Left kidney (tissue), 1 donor: ENCODE measurements at regions not wholly inside any gene's neighbourhood (a gene's known extent, or its start where the extent isn't known, plus 50 kb on each side); places are given as distances from the start of the nearest gene placed in this dataset.
A peak's percentile ranks its signal among the peaks of the same experiment; 100 is the strongest.

Experiments
- DNase-seq: peaks from one replicate; pipeline ENCODE4 v3.0.0-alpha.2; 2013

DNA sequence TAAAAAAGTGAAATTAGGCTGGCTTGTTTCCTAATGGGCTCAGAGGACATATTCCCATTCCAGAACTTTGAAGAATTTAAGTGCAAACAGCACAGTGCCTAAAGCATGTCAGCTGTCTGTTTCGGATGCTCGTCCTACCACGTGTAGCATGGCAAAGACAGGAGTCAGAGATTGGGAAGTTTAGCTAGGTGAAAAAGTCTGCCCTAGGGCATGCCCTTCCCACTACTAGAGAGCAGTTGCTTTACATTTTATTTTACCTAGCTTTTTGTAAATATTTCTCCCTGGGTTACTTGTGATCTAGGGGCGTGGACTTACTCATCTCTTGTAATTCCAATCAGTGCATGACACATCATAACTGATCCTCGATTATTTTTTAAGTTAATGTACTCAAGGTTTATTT is 111.1 kb downstream of the LMO4 start:
- DNase-seq, result no peak

DNA sequence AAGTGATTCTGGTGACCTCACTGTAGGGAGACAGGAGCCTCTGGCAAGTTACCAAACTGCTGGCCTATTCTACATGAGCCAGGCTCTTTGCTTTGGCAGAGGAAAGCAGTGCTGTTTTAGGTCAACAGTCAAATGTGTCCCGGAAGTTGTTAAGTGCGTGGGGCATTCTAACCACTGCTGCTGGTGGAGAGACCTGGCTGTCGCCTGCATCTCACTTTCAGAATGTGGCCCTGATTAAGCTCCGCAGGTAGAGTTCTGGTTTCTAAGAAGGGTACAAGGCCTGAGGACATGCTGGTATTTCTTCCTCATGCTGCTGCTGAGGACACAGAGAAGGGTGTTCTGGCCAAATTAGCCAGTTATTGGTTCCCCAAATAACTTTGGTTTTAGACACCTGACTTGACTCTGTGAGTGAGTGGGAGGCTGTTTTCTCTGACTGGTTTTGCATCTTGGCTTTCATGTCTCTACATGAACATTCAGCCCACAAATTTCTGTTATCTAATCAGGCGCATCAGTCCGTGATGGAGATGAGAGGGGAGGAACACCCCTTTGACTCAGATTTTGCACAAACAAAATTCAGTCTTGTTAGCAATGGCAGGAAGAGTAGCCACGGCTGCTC is 120.8 kb downstream of the LMO4 start:
- DNase-seq, result peak; percentile 65

DNA sequence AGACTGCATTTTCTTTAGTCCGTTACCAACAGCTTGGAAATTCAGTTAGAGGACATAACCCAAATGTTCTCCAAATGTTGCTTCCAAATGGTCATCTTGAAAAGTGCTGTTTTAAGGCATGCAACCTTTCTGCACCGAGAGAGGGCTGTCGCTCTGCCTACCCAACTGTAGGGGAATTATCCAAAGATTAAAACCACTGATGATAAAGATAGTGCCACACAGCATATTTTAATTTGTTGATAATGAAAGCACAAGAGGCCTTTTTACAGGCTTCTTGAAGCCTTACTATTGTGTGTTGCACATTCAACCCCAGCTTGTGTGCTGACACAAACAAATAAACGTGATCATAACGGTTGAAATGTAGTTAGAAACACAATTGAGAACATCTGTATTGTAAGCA is 121.5 kb downstream of the LMO4 start:
- DNase-seq, result no peak

DNA sequence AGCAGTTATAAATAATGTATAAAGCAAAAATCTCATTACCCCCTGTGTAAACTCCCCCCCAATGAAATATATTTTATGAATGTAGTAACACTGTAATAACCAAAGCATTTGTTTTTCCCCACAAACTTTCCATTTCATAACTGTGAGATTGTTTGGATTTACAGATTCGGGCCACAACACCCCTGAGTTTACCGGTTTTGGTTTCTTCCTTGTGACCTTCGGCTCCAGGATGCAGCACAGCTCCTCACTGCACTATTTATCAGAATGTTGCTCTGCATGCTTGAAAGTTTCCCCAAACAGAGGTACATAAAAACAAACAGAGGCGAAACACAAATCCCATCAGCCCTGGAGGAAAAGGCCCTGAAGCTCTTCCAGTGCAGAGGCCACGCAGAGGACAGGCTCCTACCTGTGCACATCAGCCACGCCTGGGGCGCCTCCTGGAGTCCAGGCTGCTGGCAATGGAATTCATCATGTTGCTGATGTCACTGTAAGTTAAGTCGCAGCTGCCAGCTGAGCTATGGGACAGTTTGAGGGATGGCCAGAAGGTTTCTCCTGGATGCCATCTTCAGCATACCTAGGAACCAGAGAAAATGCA is 122.0 kb downstream of the LMO4 start:
- DNase-seq, result peak; percentile 18

DNA sequence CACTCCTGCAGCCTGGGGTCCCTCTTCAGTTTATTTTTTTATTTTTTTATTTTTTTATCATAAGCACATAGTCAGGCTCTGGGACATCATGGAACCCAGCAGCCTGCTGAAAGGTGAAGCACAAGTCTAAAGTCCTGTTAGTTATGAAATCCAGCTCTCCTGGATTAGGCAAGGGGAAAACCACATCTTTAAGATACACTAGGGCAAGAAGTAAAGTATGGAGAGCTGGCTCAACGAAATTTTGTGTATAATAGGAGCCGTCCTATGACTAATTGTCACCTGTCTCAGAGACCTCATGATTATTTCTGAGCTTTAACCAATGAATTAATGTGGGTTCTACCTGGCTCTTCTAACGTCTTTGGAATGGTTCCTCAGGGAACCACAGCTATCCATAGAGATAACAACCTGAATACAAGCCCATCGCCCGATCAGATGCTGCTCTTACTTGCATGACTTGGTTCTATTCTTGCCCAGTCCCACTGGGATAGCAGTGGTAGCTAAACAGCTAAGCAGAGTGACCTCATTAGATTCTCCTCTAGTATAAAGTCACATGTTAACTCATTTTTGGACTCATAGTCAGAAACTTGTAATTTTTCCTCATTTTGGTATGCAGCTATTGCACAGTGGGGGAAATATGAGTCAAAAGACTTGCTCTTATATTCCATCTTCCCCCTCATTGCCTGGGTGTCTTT is 122.7 kb downstream of the LMO4 start:
- DNase-seq, result no peak

DNA sequence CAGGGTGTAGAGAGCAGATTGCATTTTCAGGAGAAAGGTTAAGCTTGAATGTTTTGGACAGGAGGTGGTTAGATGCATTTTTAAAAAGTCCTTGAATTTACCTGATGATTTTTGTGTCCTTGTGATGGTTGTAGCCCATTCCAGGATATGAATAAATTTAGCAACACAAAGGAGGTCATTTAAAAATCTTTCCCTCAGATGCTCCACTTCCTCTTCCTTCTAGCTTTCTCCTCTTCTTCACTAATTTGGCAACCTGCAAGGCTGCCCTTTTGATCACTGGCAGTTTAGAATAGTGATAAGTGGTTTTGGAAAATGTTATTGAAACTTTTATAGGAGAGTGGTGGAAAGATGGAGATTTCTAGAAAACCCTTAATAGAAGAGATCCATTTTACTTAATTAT is 124.0 kb downstream of the LMO4 start:
- DNase-seq, result no peak

DNA sequence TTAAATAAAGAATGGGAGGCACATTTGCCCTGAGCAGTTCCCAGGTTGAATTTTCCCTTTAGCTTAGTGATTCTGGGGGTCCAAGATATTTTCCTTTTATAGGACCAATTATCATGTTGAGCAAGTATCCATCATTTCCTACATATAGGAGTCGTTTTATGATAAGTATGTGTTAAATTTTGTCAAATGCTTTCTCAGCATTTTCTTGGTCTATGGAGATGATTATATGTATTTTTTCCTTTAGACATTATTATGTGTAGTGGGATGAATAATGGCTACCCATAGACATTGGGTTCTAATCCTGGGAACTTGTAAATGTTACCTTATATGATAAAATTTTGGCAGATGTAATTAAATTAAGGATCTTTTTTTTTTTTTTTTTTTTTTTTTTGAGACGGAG is 128.7 kb downstream of the LMO4 start:
- DNase-seq, result no peak

DNA sequence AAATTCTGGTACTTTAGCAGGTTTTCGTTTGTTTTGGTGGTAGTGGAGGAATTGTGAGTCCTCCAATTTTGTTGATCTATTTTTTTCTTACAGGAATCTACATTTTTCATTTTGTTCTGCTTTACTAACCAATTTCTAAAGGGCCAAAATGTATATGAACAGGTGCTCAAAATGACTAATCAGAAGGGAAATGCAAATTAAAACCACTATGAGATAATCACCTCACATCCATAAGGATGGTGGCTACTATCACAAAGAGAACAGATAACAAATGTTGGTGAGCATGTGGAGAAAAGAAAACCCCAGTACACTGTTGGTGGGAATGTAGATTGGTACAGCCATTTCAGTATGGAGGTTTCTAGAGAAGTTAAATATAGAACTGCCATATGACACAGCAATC is 134.2 kb downstream of the LMO4 start:
- DNase-seq, result no peak

DNA sequence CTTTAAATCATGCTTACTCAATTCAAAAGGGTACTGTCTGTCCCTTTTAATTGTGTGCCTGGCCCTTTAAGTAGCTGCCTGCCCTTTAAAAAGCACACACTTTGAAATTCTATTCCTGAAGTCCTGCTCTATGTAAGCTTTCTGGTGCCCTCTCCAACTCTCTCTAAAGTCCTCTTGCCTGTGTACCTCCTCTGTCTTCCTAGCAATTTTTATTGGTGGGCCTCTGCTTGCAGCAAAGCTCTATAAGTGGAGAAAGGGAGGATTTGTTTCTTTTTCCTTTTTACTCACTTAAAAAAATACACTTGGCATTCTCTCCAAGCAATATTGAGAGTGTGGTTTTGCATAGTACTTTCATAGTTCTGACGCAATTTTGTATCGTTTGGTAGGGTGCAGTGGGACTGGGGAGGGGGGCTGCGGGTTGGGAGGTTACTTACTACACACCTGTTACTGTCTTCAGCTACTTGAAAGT is 135.4 kb downstream of the LMO4 start:
- DNase-seq, result peak; percentile 31

DNA sequence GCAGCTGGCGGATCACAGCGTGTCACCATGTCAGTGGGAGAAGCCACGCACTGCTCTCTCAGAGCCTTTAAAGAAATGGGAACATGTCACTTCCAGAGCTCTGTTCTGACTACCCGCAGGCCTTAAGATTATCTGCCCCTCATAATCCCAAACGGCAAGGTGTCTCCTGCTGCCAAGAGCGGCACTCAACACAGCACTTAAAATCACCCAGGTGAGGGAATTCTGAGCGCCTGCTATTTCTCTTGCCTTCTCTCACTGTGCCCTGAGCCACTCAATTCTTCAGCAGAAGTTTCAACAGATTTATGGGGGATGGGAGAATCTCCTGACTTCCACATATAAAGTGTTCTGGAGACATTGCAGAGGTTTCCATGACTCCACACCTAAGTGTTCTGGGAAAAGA is 137.9 kb downstream of the LMO4 start:
- DNase-seq, result no peak

DNA sequence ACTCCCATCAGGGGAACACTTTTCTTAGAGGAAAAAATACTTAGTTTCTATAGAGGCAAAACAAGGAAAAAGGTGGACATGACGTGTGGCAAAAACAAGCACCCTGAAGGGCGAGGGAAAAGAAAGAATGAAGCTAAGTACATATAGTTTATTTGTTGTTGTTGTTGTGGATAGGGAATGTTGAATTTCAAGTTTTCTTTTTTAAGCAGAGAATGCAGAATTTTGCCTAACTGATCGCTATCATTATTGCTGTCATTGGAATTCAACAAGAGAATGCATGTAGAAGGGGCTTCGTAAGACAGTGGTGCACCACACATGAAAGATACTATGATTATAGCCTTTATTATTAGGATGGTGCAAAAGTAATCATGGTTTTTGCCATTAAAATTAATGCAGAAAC is 144.0 kb downstream of the LMO4 start:
- no peak for DNase-seq

DNA sequence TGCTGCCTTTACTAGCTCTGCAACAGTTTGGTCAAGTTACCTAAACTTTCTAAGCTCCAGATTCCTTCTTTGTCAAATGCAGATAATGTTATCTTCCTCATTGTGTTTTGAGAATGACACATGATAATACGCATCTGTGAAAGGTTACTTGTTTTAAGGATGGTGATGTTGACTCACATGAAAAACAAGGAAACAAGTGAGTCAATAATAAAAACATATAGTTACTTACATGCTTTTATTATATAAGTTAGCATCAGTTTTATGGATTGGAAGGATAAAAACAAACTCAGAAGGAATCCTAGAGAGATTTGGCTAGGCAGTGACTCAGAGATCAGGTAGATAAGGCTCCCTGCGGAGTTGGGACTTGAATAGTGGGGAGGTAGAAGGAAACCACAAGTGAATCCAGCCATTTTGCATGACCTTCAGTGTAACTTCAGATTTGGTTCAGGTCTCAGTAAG is 144.6 kb downstream of the LMO4 start:
- DNase-seq, result no peak

DNA sequence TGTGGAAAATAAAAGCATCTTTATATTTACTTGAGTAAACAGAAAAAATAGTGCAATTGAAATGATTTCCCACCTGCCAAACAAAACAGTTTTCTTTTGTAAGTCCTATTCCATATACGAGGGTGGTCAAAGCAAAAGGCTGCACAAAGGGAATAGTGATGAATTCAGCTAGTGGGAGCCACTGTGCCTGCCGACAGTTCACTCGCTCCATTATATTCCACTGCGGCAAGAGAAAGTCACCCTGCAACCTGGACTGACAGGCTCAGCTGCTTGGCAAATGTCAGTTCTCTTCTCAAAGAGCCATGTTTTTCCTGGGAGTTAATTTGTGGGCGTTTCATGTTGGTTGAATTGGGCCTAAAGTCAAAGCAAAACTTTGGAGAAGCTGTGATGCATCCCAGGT is 145.4 kb downstream of the LMO4 start:
- DNase-seq, result no peak

DNA sequence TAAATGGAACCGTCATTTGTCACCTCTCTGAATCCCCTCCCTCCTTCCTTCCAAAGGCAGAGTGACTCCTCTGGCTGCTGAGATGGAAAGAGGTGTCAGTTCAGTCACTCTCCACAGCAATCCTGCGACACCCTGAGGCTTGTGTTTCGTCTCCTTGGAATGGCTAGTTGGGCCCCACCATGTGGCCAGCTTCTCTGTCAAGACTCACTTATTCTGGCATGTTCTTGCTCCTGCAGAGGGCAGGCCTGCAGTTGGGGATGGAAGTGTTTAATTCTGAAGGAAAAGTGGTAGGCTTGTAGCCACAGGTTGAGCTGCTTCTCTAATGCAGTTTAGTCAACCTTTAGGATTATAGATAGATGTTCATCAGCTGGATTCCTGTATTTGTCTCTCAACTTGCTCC is 149.6 kb downstream of the LMO4 start:
- no peak for DNase-seq

DNA sequence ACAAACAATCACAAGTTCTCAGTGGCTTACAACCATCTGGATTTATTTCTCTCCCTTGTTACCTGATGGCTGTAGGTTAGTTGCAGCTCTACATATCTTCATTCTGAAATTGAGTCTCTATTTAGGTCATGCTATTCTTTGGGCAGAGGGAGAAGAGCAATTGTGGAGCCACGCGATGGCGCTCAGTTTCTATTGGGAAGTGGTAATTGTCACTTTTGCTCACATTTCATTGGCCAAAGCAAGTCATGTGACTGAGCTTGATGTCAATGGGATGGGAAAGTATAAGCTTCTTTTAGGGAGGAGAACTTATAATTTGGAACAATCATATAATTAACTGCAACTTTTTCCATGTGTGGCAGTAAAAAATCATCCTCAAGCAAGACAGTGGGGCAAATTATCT is 166.5 kb downstream of the LMO4 start:
- no peak for DNase-seq

DNA sequence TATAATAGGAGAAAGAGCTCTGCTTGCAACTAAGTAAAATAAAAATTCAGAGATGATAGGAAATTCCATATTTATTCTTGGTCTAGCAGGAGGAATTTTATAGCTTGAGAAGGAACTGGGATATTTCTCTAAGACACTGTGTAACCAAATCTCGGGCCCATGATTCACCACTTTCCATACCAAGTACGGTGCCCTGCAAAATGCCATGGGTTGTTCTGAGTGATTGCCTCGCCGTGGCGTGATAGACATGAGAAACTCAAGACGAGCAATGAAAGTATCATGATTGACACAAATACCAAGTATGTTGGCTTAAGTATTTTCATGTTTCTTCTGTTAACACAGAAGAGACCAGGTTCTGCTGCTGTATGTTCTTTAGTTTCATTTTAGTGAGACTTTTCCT is 167.2 kb downstream of the LMO4 start:
- DNase-seq, result no peak

DNA sequence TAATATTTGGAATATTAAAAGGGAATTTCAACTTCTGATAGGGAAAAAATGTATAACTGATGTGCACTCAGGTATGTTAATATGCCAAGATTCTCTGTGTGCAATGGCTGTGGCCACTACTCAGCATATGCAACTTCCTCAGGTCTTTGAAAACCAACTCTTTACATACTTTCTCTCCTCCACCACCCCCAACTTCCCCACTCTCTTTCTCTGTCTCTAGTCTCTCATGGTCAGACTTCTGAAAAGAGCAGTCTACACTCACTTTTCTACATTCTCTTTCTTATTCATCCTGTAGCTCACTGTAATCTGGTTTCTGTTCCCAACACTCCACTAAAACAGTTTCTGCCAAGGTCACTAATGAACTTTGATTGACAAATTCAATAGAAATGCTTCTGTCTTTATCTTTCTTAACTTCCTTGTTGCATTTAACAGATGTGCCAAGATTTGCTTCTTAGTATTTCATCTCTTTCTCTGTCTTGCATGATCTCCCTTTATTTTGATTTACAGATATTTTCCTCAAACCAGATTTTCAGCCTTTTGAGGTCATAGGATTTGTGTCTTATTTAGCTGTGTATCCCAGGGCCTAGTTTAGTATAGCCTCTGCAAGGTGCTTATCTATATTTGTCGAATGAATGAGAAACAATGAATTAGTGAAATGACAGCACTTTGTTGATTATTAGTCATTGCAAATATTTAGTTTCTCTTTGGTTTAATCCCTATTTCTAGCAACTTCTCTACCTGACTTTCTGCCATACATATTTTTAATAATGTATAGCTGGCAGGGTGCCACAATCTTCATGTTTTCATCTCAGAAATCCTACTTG is 168.9 kb downstream of the LMO4 start:
- no peak for DNase-seq

DNA sequence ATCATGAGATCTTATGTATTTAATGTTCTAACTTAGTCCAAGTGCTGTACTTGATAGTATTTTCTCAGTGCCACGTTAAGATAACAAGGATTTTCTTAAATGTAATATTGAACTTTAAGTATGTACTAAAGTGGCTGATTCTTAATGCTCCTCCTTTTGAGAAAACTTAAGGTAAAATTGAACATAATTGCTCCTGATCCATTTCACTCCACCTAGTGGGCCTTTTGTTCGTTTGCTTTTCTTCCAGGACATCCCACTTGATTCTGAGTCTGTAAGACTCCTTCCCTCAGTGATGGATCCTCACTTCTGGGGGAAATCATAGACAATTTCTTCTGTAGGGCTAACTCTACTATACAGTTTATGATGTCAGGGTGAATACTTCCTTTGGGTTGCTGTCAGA is 173.1 kb downstream of the LMO4 start:
- DNase-seq, result no peak

DNA sequence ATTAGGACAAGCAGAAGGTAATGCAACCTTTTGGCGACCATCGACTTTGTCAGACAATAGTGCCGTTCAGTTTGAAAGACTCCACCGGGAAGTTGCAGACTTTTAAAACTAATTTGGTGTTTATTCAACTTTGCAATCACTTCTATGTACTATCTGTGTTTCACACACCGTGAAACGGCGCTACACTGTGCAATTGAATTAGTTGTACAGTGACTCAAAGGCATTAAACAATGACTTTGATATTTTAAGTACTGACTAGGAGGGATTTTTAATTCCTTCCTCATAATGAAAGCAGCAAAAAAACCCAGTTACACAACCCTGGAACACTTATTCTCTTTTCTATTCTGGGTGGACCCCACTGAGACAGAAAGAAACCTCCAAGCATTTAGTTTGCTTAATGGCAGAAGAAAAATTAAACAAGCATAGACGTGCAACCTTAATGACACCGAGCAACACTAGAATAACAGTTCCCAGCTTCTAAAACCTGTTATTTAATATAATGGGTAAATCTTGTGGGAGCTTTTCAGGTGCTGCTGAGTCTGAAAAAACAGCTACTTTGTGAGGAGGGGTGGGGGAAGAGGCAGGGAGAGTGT is 176.8 kb downstream of the LMO4 start:
- DNase-seq, result no peak

DNA sequence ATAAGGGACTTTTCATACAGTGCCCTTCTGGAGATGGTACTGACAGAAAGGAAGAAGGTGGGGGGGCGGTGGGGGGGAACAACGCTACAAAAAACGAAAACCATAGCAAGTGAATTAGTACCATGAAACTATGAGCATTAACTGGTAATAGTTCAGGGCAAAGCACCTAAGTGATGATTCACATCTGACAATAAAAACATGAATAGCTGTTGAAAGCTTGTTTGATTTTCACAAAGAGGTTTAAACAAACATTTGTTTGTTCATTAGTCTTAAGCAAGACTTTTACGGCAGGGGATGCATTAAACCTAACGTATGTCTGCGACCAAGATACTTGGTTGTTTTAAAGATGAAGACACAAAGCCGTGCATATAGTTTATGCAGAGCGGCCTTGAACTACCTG is 177.5 kb downstream of the LMO4 start:
- no peak for DNase-seq

DNA sequence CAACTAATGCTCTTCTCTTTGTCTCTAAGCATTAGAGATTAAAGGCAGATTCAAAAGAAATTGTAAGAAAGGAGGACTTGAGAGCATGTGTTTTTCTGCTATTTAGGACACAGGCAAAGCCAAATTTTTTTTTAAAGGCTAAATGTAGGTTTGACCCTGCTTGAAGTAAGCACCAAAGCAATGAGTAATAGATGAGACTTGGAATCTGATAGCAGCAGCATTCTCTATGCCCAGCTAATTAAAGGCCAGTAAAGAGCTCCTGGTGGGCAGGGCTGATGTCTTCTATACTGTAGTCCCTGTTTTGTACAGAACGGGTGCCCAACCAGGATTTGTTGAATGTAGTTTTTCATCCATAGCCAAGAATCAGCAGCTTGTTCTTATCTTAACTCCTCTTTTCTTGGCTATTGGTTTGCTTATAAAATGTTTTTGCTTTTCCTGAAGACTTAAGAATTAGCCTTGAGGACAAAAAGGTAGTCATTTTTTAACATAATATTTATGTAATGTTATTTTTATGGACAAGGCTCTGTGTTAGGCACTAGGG is 179.6 kb downstream of the LMO4 start:
- no peak for DNase-seq

DNA sequence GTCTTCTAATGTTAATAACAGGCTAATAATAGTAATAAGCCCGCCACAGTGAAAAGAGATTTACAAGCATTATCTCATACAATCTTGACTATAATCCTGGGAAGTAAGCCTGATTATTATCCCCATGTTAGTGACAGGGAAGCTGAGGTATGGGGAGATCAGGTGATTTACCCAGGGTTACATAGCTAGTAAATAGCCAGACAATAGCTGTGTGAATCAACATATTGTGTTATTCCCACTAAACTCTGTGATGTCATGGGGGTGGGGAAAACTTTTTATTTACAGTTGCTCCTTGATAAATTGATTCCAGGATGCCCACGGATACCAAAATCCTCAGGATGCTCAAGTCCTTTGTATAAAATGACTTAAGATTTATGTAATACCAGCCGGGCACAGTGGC is 181.9 kb downstream of the LMO4 start:
- no peak for DNase-seq
